ENCODE measurements at regions not wholly inside any gene's neighbourhood (a gene's known extent, or its start where the extent isn't known, plus 50 kb on each side); places are given as distances from the start of the nearest gene placed in this dataset.

DNA sequence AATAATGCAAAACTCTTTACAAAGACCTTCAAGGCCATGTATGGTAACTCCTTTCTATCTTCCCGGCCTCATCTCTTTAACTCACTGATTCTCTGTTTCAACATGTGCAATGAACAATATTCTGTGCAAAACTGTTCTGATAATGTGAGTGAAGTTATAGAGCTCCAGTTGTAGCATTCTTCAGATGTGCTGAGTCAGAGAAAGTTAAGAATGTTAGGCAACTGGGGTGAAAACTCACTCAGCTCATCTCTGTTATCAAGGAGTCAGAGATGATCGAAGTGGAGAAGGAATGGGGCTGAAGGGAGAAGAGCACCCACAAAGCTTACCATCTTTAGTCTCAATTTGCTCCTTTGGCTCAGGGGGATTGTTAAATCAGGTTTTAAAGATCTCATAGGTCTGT, 344.7 kb upstream of the NPSR1 start:
- TF ChIP-seq RAD21 (IDR thresholded peaks at IDR 0.05; ENCODE audit: low read depth) = no peak
- no peak for TF ChIP-seq TAF1 (IDR thresholded peaks at IDR 0.05; ENCODE audit: low read depth)
- no peak for TF ChIP-seq YY1 (IDR thresholded peaks at IDR 0.05; ENCODE audit: low read depth)
- TF ChIP-seq FOXM1 (IDR thresholded peaks at IDR 0.05; ENCODE audit: borderline replicate concordance, low read depth) = no peak
- no peak for TF ChIP-seq TCF12 (IDR thresholded peaks at IDR 0.05; ENCODE audit: low read depth)
- TF ChIP-seq EP300 (IDR thresholded peaks at IDR 0.05; ENCODE audit: borderline replicate concordance) = no peak
- TF ChIP-seq, protein P1, sequence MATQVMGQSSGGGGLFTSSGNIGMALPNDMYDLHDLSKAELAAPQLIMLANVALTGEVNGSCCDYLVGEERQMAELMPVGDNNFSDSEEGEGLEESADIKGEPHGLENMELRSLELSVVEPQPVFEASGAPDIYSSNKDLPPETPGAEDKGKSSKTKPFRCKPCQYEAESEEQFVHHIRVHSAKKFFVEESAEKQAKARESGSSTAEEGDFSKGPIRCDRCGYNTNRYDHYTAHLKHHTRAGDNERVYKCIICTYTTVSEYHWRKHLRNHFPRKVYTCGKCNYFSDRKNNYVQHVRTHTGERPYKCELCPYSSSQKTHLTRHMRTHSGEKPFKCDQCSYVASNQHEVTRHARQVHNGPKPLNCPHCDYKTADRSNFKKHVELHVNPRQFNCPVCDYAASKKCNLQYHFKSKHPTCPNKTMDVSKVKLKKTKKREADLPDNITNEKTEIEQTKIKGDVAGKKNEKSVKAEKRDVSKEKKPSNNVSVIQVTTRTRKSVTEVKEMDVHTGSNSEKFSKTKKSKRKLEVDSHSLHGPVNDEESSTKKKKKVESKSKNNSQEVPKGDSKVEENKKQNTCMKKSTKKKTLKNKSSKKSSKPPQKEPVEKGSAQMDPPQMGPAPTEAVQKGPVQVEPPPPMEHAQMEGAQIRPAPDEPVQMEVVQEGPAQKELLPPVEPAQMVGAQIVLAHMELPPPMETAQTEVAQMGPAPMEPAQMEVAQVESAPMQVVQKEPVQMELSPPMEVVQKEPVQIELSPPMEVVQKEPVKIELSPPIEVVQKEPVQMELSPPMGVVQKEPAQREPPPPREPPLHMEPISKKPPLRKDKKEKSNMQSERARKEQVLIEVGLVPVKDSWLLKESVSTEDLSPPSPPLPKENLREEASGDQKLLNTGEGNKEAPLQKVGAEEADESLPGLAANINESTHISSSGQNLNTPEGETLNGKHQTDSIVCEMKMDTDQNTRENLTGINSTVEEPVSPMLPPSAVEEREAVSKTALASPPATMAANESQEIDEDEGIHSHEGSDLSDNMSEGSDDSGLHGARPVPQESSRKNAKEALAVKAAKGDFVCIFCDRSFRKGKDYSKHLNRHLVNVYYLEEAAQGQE (IDR thresholded peaks at IDR 0.05; ENCODE audit: low read depth) = no peak
- no peak for TF ChIP-seq EGR1 (IDR thresholded peaks at IDR 0.05)
- TF ChIP-seq, protein P2, sequence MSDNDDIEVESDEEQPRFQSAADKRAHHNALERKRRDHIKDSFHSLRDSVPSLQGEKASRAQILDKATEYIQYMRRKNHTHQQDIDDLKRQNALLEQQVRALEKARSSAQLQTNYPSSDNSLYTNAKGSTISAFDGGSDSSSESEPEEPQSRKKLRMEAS (IDR thresholded peaks at IDR 0.05) = no peak
- no peak for TF ChIP-seq CEBPB (IDR thresholded peaks at IDR 0.05)
- no peak for TF ChIP-seq USF1 (IDR thresholded peaks at IDR 0.05)
- TF ChIP-seq NFIC (IDR thresholded peaks at IDR 0.05) = no peak
